ENCODE measurements at regions not wholly inside any gene's neighbourhood (a gene's known extent, or its start where the extent isn't known, plus 50 kb on each side); places are given as distances from the start of the nearest gene placed in this dataset.

- TF ChIP-seq MXI1 (IDR thresholded peaks at IDR 0.05; ENCODE audit: low read depth, low read length) = no peak; the same call in 1 of the 2 replicates
- TF ChIP-seq ZNF324 (CRISPR knock-in tag; IDR thresholded peaks at IDR 0.05) = no peak
- no peak for TF ChIP-seq CSDE1 (IDR thresholded peaks at IDR 0.05)
- no peak for TF ChIP-seq ATF6 (CRISPR knock-in tag; IDR thresholded peaks at IDR 0.05)
- no peak for TF ChIP-seq ZNF639 (CRISPR knock-in tag; conservative IDR thresholded peaks at IDR 0.05 in 1 of 2, IDR thresholded peaks at IDR 0.05 in 1 of 2)
- peak; percentile 75; the same call in 1 of the 2 replicates for TF ChIP-seq NFRKB (IDR thresholded peaks at IDR 0.05; ENCODE audit: low read depth)
- no peak for TF ChIP-seq ZNF449 (CRISPR knock-in tag; IDR thresholded peaks at IDR 0.05)
- peak; percentile 52; the same call in 1 of the 2 replicates for TF ChIP-seq MBD2 (IDR thresholded peaks at IDR 0.05; ENCODE audit: borderline replicate concordance, low read depth)
- no peak for TF ChIP-seq HDAC8 (tag; IDR thresholded peaks at IDR 0.05)
- TF ChIP-seq MAZ (CRISPR knock-in tag; conservative IDR thresholded peaks at IDR 0.05 in 1 of 2, IDR thresholded peaks at IDR 0.05 in 1 of 2) = peak; percentile 46 to 74; a peak in 3 of 4 replicates
- TF ChIP-seq PBX2 (CRISPR knock-in tag; IDR thresholded peaks at IDR 0.05; ENCODE audit: low read depth) = no peak
- TF ChIP-seq PBX2 (tag; conservative IDR thresholded peaks at IDR 0.05; ENCODE audit: low read depth) = no peak
- TF ChIP-seq RBFOX2 (IDR thresholded peaks at IDR 0.05; ENCODE audit: low read depth, low read length) = peak; percentile 73
- TF ChIP-seq ZKSCAN3 (CRISPR knock-in tag; IDR thresholded peaks at IDR 0.05) = no peak
- TF ChIP-seq SNIP1 (IDR thresholded peaks at IDR 0.05; ENCODE audit: low read depth) = no peak
- 0 out of 4 replicates have a peak, but pooled peaks of 1 of the 2 experiments have one; percentile 7 for TF ChIP-seq RCOR1 (IDR thresholded peaks at IDR 0.05; ENCODE audit: borderline replicate concordance in 1 of 2, low read depth in 2 of 2, low read length in 2 of 2)
- TF ChIP-seq STAT5A (IDR thresholded peaks at IDR 0.05; ENCODE audit: borderline replicate concordance, low read length) = no peak
- 0 out of 4 replicates have a peak, but pooled peaks of 1 of the 2 experiments have one; percentile 20 for TF ChIP-seq TBL1XR1 (IDR thresholded peaks at IDR 0.05; ENCODE audit: low read length in 2 of 2)
- TF ChIP-seq ZNF134 (CRISPR knock-in tag; conservative IDR thresholded peaks at IDR 0.05) = no peak
- peak; percentile 94 for TF ChIP-seq HCFC1 (IDR thresholded peaks at IDR 0.05; ENCODE audit: low read depth, low read length)
Observed at GRCh38 chr6:6736791-6737654, 148.5 kb downstream of the LY86 start (continued).

Data from K562 (cell line).